DND-41 (cell line): ENCODE measurements at regions not wholly inside any gene's neighbourhood (a gene's known extent, or its start where the extent isn't known, plus 50 kb on each side); places are given as distances from the start of the nearest gene placed in this dataset.

Experiments
- CTCF ChIP-seq: IDR thresholded peaks from 2 replicates; pipeline ENCODE4 v1.5.1; 2012; ENCODE audit warnings: borderline replicate concordance, low read length, moderate library complexity, mild to moderate bottlenecking; ENCODE audit not compliant: poor library complexity, severe bottlenecking; ENCODE audit errors: extremely low read depth
- EZH2 ChIP-seq: IDR thresholded peaks from 3 replicates; pipeline ENCODE4 v1.6.1; 2012; ENCODE audit warnings: borderline replicate concordance, low read depth, mild to moderate bottlenecking, moderate library complexity, low read length, inconsistent platforms; ENCODE audit not compliant: severe bottlenecking

DNA sequence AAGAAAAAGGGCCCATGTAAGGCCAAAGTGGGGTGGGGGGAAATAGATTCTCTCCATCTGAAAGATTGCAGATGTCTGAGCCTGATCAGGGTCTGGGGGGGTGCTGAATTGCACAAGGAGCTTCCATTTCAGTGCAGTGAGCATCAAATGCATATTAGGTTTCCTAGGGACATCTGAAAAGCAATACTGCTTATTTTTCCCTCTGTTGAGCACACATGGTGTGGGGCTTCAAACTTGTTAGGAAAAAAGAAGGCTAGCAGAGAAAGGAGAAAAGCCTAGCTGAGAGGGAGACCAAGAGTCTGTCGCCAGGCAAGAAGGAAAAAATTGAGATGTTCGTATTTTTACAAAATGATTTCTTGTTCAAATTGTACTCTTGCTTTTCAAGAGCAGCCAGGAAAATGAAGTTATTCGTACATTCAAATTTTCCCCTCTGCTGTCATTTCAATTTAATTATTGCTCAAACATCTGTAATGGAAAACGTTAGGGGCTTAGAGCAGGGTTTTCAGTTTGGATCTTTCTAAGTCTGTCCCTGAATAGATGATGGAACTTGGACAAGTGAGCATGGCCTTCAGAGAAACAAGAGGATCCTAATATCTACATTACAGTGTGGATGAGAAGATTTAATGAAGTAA lies 191.9 kb upstream of the GAS1 start:
- TF ChIP-seq CTCF (no peak), EZH2 (no peak)
